Pulmonary artery endothelial cell (primary cell): ENCODE measurements at regions not wholly inside any gene's neighbourhood (a gene's known extent, or its start where the extent isn't known, plus 50 kb on each side); places are given as distances from the start of the nearest gene placed in this dataset.

Experiments used
- DNase-seq: peaks from one replicate; pipeline ENCODE4 v3.0.0-alpha.2; 2011; ENCODE audit warnings: low read depth, low spot score

GRCh38 chr1:244346972-244347618, 104.6 kb downstream of the ADSS2 start:
- no peak for DNase-seq

DNA sequence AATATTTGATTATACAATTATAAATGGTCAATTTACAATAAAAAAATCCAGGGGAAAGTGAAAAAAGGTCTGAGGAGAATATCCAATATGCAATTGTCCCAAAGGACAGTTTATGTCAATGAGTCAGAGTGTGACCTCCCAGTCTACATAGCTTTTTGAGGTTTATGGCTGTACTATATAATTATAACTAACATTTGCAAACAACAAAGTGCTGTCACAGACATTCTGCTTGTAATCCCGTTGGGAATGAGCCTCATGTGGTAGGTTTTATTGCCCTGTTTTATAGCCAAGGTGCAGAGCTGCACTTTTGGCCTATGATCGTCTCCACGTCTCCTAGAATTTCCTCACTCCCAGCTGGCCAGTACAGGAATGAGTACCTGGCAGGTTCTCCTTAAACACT, 103.8 kb downstream of the ADSS2 start:
- no peak for DNase-seq

GRCh38 chr1:244349103-244349531, 102.6 kb downstream of the ADSS2 start:
- DNase-seq, result peak; percentile 80

GRCh38 chr1:244349581-244350001, 102.1 kb downstream of the ADSS2 start:
- no peak for DNase-seq

DNA sequence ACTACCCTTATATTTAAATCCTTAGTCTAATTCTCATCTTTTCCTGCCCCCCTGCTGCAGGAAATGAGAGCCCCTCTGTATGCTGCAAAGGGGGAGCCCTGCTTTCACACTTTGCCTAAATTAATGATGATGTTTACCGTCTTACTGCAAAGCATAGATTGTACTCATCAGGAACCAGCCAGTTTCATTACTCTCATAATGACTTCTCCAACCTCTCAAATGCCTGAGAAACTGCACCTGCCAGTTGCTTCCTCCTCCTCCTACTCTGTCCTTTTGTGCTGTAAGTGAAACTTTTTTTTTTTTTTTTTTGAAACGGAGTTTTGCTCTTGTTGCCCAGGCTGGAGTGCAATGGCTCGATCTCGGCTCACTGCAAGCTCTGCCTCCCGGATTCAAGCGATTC, 101.7 kb downstream of the ADSS2 start:
- no peak for DNase-seq

GRCh38 chr1:244352156-244352830, 99.4 kb downstream of the ADSS2 start:
- DNase-seq, result no peak

DNA sequence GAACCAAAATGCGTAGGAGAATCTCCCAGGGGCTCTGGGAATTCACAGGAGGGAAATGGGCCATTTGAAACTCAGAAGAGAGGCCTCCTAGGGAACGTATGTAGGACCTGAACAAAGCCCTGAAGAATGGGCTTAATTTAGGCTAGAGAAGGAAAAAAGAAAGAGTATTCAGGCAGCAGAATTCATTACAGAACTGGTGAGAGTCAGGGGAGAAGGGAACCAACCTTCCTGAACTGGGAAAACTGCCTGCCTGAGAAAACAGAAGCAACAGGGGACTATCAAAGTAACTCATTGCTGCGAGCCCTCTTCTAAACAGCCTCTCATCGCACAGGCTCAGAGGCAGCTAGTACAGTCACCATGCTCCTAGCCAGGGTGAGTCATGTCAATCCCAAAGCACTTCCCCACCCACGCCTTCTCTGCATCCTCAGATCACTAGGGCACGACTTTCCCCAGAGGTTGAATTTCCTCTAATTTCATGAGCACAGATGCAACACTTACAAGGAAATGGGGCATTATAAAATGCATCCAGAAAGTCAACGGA, 98.1 kb downstream of the ADSS2 start:
- DNase-seq, result peak; percentile 91

DNA sequence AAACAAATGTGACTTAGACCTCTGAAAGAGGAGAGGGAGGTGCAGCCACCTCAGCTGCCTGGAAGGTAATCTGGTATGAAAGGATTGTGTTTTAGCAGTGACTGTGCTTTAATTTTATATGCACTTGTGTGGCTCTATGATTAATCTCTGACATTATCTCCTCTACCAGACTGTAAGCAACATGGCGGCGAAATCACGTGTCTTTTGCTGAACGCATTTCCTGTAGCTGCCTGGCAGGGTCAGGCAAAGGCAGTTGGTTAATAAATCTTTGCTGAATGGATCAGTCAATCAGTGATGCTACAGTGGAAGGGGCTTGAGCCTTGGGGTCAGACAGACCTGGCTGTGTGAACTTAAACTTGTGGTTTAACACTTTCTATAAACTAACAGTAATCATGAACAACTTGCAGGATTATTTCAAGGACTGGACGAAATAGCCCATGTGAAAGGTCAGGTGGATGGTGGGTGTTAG, 96.9 kb downstream of the ADSS2 start:
- DNase-seq, result no peak

- DNase-seq, result no peak
Measured at GRCh38 chr1:244356376-244356775, 95.3 kb downstream of the ADSS2 start.
